GM18526 (cell line): ENCODE measurements at regions not wholly inside any gene's neighbourhood (a gene's known extent, or its start where the extent isn't known, plus 50 kb on each side); places are given as distances from the start of the nearest gene placed in this dataset.

ENCODE experiments used
- POLR2A ChIP-seq: IDR thresholded peaks from 3 replicates; pipeline ENCODE4 v1.6.1; 2011; ENCODE audit not compliant: insufficient read length; ENCODE audit errors: extremely low read depth

- TF ChIP-seq POLR2A, result no peak
These were observed 52.6 kb upstream of the JUN start for GRCh38 chr1:58836408-58836807.

GRCh38 chr1:58837886-58838285, 54.0 kb upstream of the JUN start:
- no peak for TF ChIP-seq POLR2A

GRCh38 chr1:58839147-58839795, 55.4 kb upstream of the JUN start:
- no peak for TF ChIP-seq POLR2A

GRCh38 chr1:58839846-58840835, 56.3 kb upstream of the JUN start:
- TF ChIP-seq POLR2A, result no peak

- TF ChIP-seq POLR2A, result no peak
These were observed 57.6 kb upstream of the JUN start for GRCh38 chr1:58841455-58841854.

- no peak for TF ChIP-seq POLR2A
These were observed 59.1 kb upstream of the JUN start for GRCh38 chr1:58842941-58843340.

GRCh38 chr1:58844176-58844575, 60.3 kb upstream of the JUN start:
- no peak for TF ChIP-seq POLR2A

- TF ChIP-seq POLR2A, result no peak
These were observed 62.1 kb upstream of the JUN start for GRCh38 chr1:58845942-58846341.

- TF ChIP-seq POLR2A, result no peak
These were observed 65.1 kb upstream of the JUN start for GRCh38 chr1:58848818-58849411.

- no peak for TF ChIP-seq POLR2A
These were observed 65.7 kb upstream of the JUN start for GRCh38 chr1:58849551-58849950.

GRCh38 chr1:58850636-58851035, 66.8 kb upstream of the JUN start:
- no peak for TF ChIP-seq POLR2A

- TF ChIP-seq POLR2A, result no peak
These were observed 69.1 kb upstream of the JUN start for GRCh38 chr1:58852731-58853485.

- TF ChIP-seq POLR2A, result no peak
These were observed 70.7 kb upstream of the JUN start for GRCh38 chr1:58854576-58854975.

- no peak for TF ChIP-seq POLR2A
These were observed 71.7 kb upstream of the JUN start for GRCh38 chr1:58855274-58856165.
